HK-2 (cell line): ENCODE measurements at regions not wholly inside any gene's neighbourhood (a gene's known extent, or its start where the extent isn't known, plus 50 kb on each side); places are given as distances from the start of the nearest gene placed in this dataset.
A peak's percentile ranks its signal among the peaks of the same experiment; 100 is the strongest.
"Not testable (repeated sequence)": the region's sequence is repeated elsewhere in the genome, so short reads cannot be mapped to it uniquely, and the experiment has no call there.

Source experiments
- DNase-seq: peaks from one replicate; pipeline ENCODE4 v3.0.0-alpha.2; 2018; ENCODE audit not compliant: unreplicated experiment

GRCh38 chr18:76046221-76046620 is 448.8 kb downstream of the ZNF516 start:
- no peak for DNase-seq

- DNase-seq: no peak
These were observed 452.5 kb downstream of the ZNF516 start for GRCh38 chr18:76042511-76042910.

DNA sequence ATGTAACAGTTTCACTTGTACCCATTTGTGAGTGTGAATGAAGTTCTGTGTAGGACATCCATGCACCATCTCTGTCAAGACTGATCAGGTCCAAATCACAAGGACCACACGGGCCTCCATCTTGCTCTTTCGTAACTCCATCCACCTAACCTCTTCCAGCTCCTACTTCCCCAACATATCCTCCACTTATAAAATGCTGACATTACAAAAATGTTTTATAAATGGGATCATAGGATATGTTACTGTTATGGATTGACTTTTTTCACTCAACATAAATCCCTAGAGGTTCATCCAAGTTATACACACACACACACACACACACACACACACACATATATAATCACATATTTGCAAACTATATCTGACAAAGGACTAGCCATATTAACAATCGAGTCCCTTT is 476.8 kb downstream of the ZNF516 start:
- DNase-seq: no peak

DNA sequence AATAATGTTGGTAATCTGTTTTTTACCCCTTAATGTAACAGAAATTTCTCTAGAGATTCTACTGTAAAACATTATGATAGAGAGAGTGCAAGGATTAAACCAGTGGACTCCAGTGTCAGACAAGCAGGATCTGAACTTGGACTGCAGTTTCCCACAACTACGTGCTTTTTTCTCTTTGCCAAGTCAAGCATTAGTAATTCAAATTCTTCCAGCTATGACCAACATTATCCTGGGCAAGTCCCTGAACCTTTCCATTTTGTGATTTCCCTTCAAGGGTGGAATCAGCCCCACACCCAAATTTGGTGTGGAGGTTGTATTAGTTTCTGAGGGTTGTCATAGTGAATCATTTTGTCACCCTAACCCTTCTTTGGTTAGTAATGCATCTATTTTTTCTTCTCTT is 482.0 kb downstream of the ZNF516 start:
- DNase-seq: no peak

- DNase-seq: no peak
These were observed 489.3 kb downstream of the ZNF516 start for GRCh38 chr18:76005632-76006208.

- DNase-seq: not testable (repeated sequence)
These were observed 507.1 kb downstream of the ZNF516 start for GRCh38 chr18:75987913-75988312.

DNA sequence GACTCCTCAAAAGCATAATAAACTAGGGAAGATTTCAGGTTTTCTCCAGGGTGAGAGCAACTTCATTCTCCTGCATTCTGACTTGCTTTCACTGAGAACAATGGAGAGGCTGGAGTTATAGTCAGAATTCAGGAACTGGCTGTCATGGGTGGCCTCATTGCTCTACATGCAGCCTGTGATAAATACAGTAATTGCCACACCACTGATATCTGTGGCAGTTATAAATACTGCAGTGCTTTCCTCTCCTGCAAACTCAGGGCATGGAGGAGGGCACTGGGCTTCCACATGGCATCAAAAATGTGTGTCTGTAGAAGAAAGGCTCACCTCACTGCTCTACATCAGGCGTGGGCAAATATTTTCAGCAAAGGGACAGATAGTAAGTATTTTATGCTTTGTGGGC is 510.2 kb downstream of the ZNF516 start:
- DNase-seq: no peak

- no peak for DNase-seq
These were observed 513.9 kb downstream of the ZNF516 start for GRCh38 chr18:75981102-75981501.

DNA sequence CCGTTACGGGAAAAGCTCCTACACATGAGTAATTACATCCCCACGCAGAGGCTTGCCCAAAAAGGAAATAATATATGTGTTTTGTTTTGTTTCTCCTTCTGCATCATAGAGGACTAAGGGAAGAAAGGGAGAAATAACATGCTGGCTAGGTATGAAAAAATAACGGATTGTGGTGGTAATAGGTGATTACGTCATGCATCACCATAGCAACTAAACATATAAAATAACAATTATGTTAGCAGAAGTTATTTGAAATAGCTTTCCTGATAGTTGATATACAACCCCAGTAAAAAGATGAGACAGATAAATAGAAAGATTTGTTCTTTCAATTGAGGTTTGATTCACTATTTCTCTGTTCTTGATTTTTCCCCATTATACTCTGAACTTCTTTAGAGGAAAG is 518.0 kb downstream of the ZNF516 start:
- no peak for DNase-seq

- DNase-seq: no peak
These were observed 524.8 kb downstream of the ZNF516 start for GRCh38 chr18:75970212-75970611.

DNA sequence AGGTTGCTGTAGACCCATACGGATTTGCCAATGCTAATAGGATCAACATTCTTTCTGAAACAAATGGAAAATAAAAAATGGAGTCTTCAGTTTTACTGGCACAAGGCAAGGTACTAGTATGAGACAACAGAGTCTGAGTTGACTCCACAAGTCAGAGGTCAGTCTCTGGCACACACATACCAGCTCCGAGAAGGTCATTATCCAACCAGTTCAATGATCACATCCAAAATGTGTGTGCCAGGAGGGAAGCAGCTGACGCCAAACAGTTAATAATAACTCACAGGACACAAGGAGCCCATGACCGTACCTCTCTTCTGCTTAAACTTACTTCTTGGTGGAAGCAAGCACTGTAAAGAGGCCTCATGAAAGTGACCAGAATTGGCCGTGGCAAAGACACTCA is 528.6 kb downstream of the ZNF516 start:
- DNase-seq: no peak

DNA sequence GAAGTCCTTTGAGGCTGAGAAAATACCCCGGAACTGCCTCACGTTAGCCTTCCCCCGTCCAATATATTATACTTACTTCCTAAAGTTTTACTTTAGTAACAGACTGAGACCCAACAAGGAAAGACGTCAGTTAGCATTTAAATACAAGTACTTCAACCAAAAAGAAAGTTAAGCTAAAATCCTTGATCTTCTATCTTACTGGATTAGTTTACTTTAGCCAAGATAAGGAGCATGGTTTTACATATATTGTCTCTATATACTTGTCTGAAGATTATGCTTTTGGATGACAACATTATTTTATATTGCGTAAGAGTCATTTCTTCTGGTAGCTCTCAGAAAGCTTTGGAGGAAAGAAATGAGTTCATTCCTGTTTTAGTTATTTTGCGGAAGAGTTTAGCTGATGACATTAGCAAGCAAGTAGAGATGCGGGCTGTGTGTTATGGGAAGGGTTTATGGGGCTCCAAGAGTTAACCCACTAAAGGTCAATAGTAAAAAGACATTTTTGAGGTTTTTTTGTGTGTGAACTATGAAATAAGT is 532.9 kb downstream of the ZNF516 start:
- no peak for DNase-seq

GRCh38 chr18:75960356-75960755 is 532.9 kb upstream of the SMIM21 start:
- not testable (repeated sequence) for DNase-seq

GRCh38 chr18:75959150-75959549 is 531.6 kb upstream of the SMIM21 start:
- DNase-seq: no peak

DNA sequence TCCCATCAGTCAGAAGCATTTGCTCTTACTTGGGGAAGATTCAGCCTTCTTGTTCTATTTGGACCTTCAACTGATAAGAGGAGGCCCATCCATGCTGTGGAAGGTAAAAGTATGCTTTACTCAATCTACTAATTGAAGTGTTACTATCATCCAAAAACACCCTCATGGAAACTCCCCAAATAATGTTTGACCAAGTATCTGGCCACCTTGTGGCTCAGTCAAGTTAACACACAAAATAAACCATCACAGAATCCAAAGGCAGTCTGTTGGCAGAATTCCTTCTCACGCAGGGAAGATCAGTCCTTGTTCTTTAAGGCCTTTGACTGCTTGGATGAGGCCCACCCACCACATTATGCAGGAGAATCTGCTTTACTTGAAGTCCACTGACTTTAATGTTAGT is 531.2 kb upstream of the SMIM21 start:
- DNase-seq: no peak

- DNase-seq: no peak
These were observed 517.9 kb upstream of the SMIM21 start for GRCh38 chr18:75945265-75945933.

- DNase-seq: no peak
These were observed 509.8 kb upstream of the SMIM21 start for GRCh38 chr18:75937306-75937705.

DNA sequence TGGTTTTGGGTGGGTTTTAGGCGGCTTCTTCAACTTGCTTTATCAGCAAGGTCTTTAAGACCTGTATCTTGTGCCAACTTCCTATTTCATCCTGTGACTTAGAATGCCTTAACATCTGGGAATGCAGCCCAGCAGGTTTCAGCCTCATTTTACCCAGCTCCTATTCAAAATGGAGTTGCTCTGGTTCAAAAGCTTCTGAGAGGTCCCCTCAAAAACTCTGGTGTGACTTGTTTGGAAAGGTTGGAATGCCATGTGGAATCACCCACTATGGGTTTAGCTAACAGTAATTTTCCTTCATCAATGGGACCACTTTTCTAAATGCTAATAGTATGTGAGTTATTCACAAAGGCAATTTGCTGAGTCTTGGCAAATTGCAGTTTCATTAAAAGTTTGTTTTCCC is 509.4 kb upstream of the SMIM21 start:
- DNase-seq: no peak

DNA sequence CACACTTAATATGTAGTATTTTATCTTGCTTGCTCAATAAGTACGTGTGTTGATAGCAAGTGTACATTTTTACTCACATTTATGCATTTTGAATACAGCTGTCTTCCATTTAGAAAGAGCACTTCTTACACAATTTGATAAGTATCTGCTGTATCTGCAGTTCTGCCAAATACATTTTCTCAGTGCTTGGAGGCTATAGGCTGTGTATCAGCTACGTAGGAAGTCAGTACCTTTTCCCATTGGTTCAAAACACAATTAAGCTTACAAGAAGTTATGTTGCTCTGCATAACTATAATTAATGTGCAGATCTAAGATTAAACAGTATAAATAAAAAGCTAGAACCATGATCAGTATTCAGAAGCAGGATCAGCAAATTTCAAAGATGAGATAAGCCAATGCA is 503.6 kb upstream of the SMIM21 start:
- DNase-seq: no peak

- no peak for DNase-seq
These were observed 501.2 kb upstream of the SMIM21 start for GRCh38 chr18:75928706-75929105.

GRCh38 chr18:75927791-75928190 is 500.3 kb upstream of the SMIM21 start:
- no peak for DNase-seq

DNA sequence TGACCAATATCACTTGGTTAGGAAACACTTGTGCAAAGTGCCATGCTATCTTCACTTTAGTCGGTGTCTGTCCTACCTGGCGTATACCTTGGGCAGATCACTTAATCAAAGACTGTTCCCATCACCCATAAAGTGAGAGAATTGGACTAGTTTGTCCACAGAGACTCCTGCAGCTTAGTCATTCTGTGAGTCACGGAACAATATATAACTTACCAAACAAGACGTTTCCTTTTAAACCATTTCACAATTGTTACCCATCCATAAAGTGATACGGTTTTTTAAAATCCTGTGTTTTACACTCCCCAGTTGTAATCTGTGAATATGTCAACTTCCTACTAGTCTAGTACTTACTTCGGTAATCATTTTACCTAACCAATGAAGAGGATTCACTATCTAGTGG is 499.3 kb upstream of the SMIM21 start:
- DNase-seq: no peak

DNA sequence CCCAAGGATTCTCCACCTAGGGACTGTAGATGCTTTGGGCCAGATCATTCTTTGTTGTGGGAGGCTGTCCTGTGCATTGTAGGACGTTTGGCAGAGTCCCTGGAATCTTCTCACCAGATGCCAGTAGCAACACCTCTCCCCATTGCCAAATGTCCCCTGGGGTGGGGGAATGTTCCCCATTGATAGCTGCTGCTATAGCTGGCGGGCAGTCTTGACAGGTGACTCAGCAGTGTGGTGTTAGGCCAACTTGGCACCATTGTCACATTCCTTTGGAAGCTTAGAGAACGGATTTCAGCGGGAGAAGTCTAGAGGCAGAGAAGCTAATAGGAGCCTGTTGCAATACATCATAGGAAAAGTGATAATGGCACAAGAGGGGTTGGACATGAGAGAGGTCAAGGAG is 495.7 kb upstream of the SMIM21 start:
- peak; percentile 6 for DNase-seq

DNA sequence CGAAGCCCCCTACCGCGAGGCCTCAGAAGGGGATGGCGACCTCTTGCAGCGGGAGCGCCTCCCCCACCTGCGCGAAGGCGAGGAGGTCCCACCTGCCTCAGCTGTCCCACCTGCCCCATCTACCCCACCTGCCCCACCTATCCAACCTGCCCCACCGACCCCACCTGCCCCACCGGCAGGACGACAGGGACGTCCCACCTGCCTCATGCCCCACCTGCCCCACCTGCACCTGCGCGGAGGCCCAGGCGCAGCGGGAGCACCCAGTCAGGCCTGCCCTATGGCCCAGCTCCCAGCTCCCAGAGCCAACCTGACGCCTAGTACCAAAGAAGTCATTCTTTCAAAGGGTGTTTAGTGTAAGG is 489.1 kb upstream of the SMIM21 start:
- DNase-seq: no peak
